Stimulated activated CD8-positive, alpha-beta memory T cell treated with anti-CD3 and anti-CD28 coated beads, Interleukin-7, amount 100 ng/mL, for 1 hour (primary cell): ENCODE measurements at regions not wholly inside any gene's neighbourhood (a gene's known extent, or its start where the extent isn't known, plus 50 kb on each side); places are given as distances from the start of the nearest gene placed in this dataset.

Source experiments
- DNase-seq, 2 donors: peaks; one replicate each; pipeline ENCODE4 v3.0.0-alpha.2; 2020; ENCODE audit warnings: low read depth in 2 of 2

- DNase-seq, result no peak
These were observed 308.6 kb upstream of the GIMD1 start for GRCh38 chr4:106677213-106677612.

- no peak for DNase-seq
These were observed 307.8 kb upstream of the GIMD1 start for GRCh38 chr4:106676173-106676921.

GRCh38 chr4:106671716-106672115 is 303.1 kb upstream of the GIMD1 start:
- no peak for DNase-seq

- no peak for DNase-seq
These were observed 302.4 kb upstream of the GIMD1 start for GRCh38 chr4:106670976-106671375.

GRCh38 chr4:106659371-106659770 is 290.8 kb upstream of the GIMD1 start:
- DNase-seq, result no peak

GRCh38 chr4:106652095-106652494 is 283.5 kb upstream of the GIMD1 start:
- DNase-seq, result no peak

- no peak for DNase-seq
These were observed 282.1 kb upstream of the GIMD1 start for GRCh38 chr4:106650701-106651100.

GRCh38 chr4:106647451-106647850 is 278.9 kb upstream of the GIMD1 start:
- DNase-seq, result no peak

- DNase-seq, result no peak
These were observed 260.7 kb upstream of the GIMD1 start for GRCh38 chr4:106629268-106629625.

- no peak for DNase-seq
These were observed 260.1 kb upstream of the GIMD1 start for GRCh38 chr4:106628586-106629267.

- DNase-seq, result no peak
These were observed 258.5 kb upstream of the GIMD1 start for GRCh38 chr4:106627051-106627450.

- DNase-seq, result no peak
These were observed 256.1 kb upstream of the GIMD1 start for GRCh38 chr4:106624671-106625070.

- no peak for DNase-seq
These were observed 250.4 kb upstream of the GIMD1 start for GRCh38 chr4:106618956-106619355.

- no peak for DNase-seq
These were observed 247.4 kb upstream of the GIMD1 start for GRCh38 chr4:106615961-106616360.

- no peak for DNase-seq
These were observed 246.9 kb upstream of the GIMD1 start for GRCh38 chr4:106615410-106615945.

GRCh38 chr4:106614441-106614840 is 245.9 kb upstream of the GIMD1 start:
- DNase-seq, result no peak

GRCh38 chr4:106609917-106610316 is 241.3 kb upstream of the GIMD1 start:
- no peak for DNase-seq

- no peak for DNase-seq
These were observed 239.0 kb upstream of the GIMD1 start for GRCh38 chr4:106607558-106607957.

GRCh38 chr4:106604319-106605051 is 235.9 kb upstream of the GIMD1 start:
- no peak for DNase-seq

- no peak for DNase-seq
These were observed 234.9 kb upstream of the GIMD1 start for GRCh38 chr4:106603471-106603870.

- DNase-seq, result no peak
These were observed 234.1 kb upstream of the GIMD1 start for GRCh38 chr4:106602711-106603110.

GRCh38 chr4:106601519-106601918 is 232.9 kb upstream of the GIMD1 start:
- no peak for DNase-seq

GRCh38 chr4:106595906-106596305 is 227.3 kb upstream of the GIMD1 start:
- no peak for DNase-seq
